ENCODE measurements at regions not wholly inside any gene's neighbourhood (a gene's known extent, or its start where the extent isn't known, plus 50 kb on each side); places are given as distances from the start of the nearest gene placed in this dataset.

DNA sequence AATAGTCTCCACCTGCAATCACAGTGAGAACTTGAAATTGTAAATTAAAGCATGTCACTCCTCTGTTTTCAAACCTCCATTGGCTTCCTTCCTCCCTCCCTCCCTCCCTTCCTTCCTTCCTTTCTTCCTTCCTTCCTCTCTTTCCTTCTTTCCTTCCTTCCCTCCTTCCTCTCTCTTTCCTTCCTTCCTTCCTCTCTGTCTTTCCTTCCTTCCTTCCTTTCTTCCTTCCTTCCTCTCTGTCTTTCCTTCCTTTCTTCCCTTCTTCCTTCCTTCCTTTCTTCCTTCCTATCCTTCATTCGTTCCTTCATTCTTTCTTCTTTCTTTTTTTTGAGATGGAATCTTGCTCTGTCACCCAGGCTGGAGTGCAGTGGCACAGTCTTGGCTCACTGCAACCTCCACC lies 595.0 kb upstream of the ZNF608 start:
- TF ChIP-seq, protein P1, sequence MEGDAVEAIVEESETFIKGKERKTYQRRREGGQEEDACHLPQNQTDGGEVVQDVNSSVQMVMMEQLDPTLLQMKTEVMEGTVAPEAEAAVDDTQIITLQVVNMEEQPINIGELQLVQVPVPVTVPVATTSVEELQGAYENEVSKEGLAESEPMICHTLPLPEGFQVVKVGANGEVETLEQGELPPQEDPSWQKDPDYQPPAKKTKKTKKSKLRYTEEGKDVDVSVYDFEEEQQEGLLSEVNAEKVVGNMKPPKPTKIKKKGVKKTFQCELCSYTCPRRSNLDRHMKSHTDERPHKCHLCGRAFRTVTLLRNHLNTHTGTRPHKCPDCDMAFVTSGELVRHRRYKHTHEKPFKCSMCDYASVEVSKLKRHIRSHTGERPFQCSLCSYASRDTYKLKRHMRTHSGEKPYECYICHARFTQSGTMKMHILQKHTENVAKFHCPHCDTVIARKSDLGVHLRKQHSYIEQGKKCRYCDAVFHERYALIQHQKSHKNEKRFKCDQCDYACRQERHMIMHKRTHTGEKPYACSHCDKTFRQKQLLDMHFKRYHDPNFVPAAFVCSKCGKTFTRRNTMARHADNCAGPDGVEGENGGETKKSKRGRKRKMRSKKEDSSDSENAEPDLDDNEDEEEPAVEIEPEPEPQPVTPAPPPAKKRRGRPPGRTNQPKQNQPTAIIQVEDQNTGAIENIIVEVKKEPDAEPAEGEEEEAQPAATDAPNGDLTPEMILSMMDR (IDR thresholded peaks at IDR 0.05; ENCODE audit: unreplicated experiment) = no peak
- Mint-ChIP-seq H3K9me3 (peaks cover 3% of the 10 kb centered on the region), H3K4me1 (peaks cover 15% of the 10 kb centered on the region), H3K27me3 (ENCODE audit: low read depth) (no peaks in the 10 kb centered on the region), H3K4me3 (no peak overlapping the region), H3K27ac (no peak overlapping the region), H3K36me3 (no peaks in the 10 kb centered on the region)
- no peak for DNase-seq (ENCODE audit: low spot score in 2 of 2, unreplicated experiment in 2 of 2)

GRCh38 chr5:125343015-125343414 lies 596.6 kb upstream of the ZNF608 start:
- Mint-ChIP-seq H3K27me3 (ENCODE audit: low read depth) (no peaks in the 10 kb centered on the region), H3K9me3 (peaks cover 3% of the 10 kb centered on the region), H3K36me3 (no peaks in the 10 kb centered on the region), H3K4me3 (no peak overlapping the region), H3K4me1 (peaks cover 27% of the 10 kb centered on the region), H3K27ac (no peak overlapping the region)
- TF ChIP-seq, protein P1 (IDR thresholded peaks at IDR 0.05; ENCODE audit: unreplicated experiment) = no peak
- DNase-seq (ENCODE audit: low spot score in 2 of 2, unreplicated experiment in 2 of 2) = no peak

DNA sequence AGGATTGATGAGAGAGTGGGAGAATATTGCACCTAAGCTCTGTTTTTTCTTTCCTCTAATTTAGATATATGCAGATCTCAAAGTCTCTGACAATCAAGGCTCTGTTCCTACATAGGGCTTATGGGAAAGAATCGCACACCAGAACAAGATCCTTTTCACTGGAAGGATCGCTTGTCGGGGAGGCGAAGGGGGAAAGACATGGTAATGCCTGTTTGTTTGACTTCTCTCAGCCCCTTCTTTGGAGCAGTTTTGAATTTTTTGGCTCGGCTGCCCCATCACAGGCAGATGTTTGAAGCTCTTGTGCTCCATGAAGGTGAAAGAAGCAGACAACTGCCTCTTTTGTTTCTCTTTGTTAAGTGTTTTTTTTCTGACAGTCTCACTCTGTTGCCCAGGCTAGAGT lies 599.9 kb upstream of the ZNF608 start:
- no peak for DNase-seq (ENCODE audit: low spot score in 2 of 2, unreplicated experiment in 2 of 2)
- Mint-ChIP-seq H3K9me3 (peaks cover 3% of the 10 kb centered on the region), H3K4me1 (peaks cover 36% of the 10 kb centered on the region), H3K27ac (no peak overlapping the region), H3K36me3 (no peaks in the 10 kb centered on the region), H3K4me3 (no peak overlapping the region), H3K27me3 (ENCODE audit: low read depth) (no peaks in the 10 kb centered on the region)
- TF ChIP-seq, protein P1 (IDR thresholded peaks at IDR 0.05; ENCODE audit: unreplicated experiment) = no peak

DNA sequence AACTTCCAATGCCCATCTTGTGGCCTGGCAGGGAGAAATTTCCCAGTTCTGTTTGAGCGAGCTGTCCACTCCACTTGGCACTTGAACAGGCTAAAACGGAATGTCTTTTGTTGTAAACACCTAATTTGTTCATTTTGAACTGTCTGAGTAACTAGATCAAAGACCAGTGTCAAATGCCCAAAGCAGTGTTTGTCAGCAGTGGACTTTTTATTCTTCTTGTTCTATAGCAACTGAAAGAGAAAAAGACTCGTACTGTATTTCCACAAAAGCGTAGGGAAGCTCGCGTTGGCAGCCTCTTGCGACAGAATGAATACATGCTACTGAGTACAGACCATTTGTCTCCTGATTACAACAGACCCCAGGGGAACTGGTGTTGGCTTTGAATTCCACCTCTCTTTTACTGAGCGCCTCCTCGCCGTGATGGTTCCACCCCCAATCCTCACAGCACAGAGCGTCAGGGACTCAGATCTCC lies 601.8 kb upstream of the ZNF608 start:
- no peaks in the 10 kb centered on the region for H3K36me3 Mint-ChIP-seq
- no peaks in the 10 kb centered on the region for H3K27me3 Mint-ChIP-seq (ENCODE audit: low read depth)
- peak overlapping the region; percentile 15 for H3K27ac Mint-ChIP-seq
- peaks cover 10% of the 10 kb centered on the region for H3K9me3 Mint-ChIP-seq
- TF ChIP-seq, protein P1 (IDR thresholded peaks at IDR 0.05; ENCODE audit: unreplicated experiment) = no peak
- DNase-seq (ENCODE audit: low spot score in 2 of 2, unreplicated experiment in 2 of 2) = no peak
- peak overlapping the region; percentile 27 for H3K4me3 Mint-ChIP-seq
- H3K4me1 Mint-ChIP-seq = peaks cover 27% of the 10 kb centered on the region

DNA sequence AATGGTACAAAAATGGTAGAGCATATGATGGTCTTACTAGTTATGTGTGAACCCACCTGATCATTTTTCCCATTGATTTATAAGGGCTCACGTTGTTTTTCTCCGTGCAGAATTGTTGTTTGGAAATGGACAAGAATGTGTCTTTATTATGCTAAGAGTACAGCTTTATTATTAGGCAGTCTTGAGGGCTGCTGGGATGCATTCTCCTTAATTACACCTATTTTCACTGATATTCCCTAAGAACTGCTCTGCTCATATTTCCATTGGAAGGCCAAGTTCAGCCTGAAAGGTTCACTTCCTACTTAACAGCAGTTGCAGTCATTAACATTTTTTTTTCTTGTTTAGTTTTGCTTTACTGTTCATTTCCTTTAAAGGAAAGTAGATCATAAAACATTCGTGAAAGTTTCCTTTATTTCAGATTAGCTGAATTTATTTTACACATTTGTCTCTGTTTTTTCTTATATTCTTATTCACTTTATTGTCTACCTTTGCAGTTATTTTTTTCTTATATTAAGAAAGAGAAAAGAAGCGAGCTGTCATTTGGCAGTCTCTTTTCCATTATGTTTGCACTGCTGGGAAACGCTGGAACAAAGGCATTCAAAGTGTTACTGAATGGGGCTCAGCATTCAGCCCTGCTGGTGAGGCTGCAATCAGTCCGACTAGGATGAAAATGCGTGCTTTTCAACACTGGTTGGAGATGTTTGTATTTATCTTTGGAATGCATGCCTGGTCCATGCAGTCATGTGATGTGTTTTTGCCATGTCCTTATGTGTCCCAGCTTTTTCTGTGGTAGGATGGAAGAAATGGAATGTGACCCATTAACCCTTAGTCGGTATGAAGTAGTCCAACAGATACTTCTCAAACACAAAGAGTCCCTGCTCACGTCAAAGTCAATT lies 602.7 kb upstream of the ZNF608 start:
- H3K9me3 Mint-ChIP-seq = peaks cover 19% of the 10 kb centered on the region
- H3K4me1 Mint-ChIP-seq = peaks cover 26% of the 10 kb centered on the region
- TF ChIP-seq, protein P1 (IDR thresholded peaks at IDR 0.05; ENCODE audit: unreplicated experiment) = no peak
- no peaks in the 10 kb centered on the region for H3K36me3 Mint-ChIP-seq
- H3K27me3 Mint-ChIP-seq (ENCODE audit: low read depth) = no peaks in the 10 kb centered on the region
- no peak overlapping the region for H3K4me3 Mint-ChIP-seq
- H3K27ac Mint-ChIP-seq = no peak overlapping the region
- DNase-seq (ENCODE audit: low spot score in 2 of 2, unreplicated experiment in 2 of 2) = no peak
